LNCaP clone FGC (cell line): ENCODE measurements at regions not wholly inside any gene's neighbourhood (a gene's known extent, or its start where the extent isn't known, plus 50 kb on each side); places are given as distances from the start of the nearest gene placed in this dataset.

ENCODE experiments used
- DNase-seq: peaks from one replicate; pipeline ENCODE4 v3.0.0-alpha.2; 2011; ENCODE audit warnings: low read depth
- H3K4me3 ChIP-seq: 2 replicates; pipeline ENCODE4 v1.5.1; 2011; ENCODE audit warnings: mild to moderate bottlenecking, low read depth, low read length, control low read depth
- CTCF ChIP-seq: IDR thresholded peaks from 2 replicates; pipeline ENCODE4 v1.5.1; 2012; ENCODE audit warnings: mild to moderate bottlenecking; ENCODE audit not compliant: control insufficient read depth, insufficient read depth; ENCODE audit errors: extremely low read depth

GRCh38 chrX:45774961-45775360, 574.3 kb upstream of the DIPK2B start:
- H3K4me3 ChIP-seq, result no peak overlapping the region
- DNase-seq, result no peak
- no peak for TF ChIP-seq CTCF

GRCh38 chrX:45773572-45773971, 572.9 kb upstream of the DIPK2B start:
- DNase-seq, result no peak
- TF ChIP-seq CTCF, result no peak
- no peak overlapping the region for H3K4me3 ChIP-seq

- no peak for DNase-seq
- no peak overlapping the region for H3K4me3 ChIP-seq
- TF ChIP-seq CTCF, result no peak
Measured at GRCh38 chrX:45771560-45772340, 571.1 kb upstream of the DIPK2B start.

GRCh38 chrX:45771114-45771513, 570.4 kb upstream of the DIPK2B start:
- peak; percentile 33 for DNase-seq
- no peak overlapping the region for H3K4me3 ChIP-seq
- TF ChIP-seq CTCF, result no peak

GRCh38 chrX:45769761-45770582, 569.3 kb upstream of the DIPK2B start:
- no peak for TF ChIP-seq CTCF
- no peak overlapping the region for H3K4me3 ChIP-seq
- DNase-seq, result no peak

GRCh38 chrX:45768666-45769236, 568.1 kb upstream of the DIPK2B start:
- DNase-seq, result no peak
- no peak overlapping the region for H3K4me3 ChIP-seq
- TF ChIP-seq CTCF, result no peak
